Type B pancreatic cell (in vitro differentiated cells): ENCODE measurements at regions not wholly inside any gene's neighbourhood (a gene's known extent, or its start where the extent isn't known, plus 50 kb on each side); places are given as distances from the start of the nearest gene placed in this dataset.

ENCODE experiments used
- DNase-seq: peaks from one replicate; pipeline ENCODE4 v3.0.0; 2021; ENCODE audit warnings: mixed read lengths; ENCODE audit not compliant: unreplicated experiment; ENCODE audit errors: extremely low spot score
- H3K27ac Mint-ChIP-seq: 2 replicates; pipeline ENCODE4 v1.8.0; 2021; ENCODE audit warnings: mild to moderate bottlenecking, mixed read lengths
- H3K27me3 Mint-ChIP-seq: 2 replicates; pipeline ENCODE4 v1.8.0; 2021; ENCODE audit warnings: mixed read lengths
- H3K36me3 Mint-ChIP-seq: 2 replicates; pipeline ENCODE4 v1.8.0; 2021; ENCODE audit warnings: mixed read lengths
- H3K4me1 Mint-ChIP-seq: one replicate; pipeline ENCODE4 v1.8.0; 2021; ENCODE audit warnings: mixed read lengths; ENCODE audit not compliant: unreplicated experiment
- H3K4me3 Mint-ChIP-seq: 2 replicates; pipeline ENCODE4 v1.8.0; 2021; ENCODE audit warnings: mild to moderate bottlenecking, mixed read lengths
- H3K9me3 Mint-ChIP-seq: 2 replicates; pipeline ENCODE4 v1.8.0; 2021; ENCODE audit warnings: mixed read lengths
- CTCF ChIP-seq: fragments of 200-600 bp; sonication (generic); conservative IDR thresholded peaks from 2 replicates; pipeline ENCODE4 v1.5.0; 2021; ENCODE audit warnings: antibody characterized with exemption, mild to moderate bottlenecking

- H3K27ac Mint-ChIP-seq = no peak overlapping the region
- no peak for DNase-seq
- no peak overlapping the region for H3K4me3 Mint-ChIP-seq
- peak; percentile 49 for TF ChIP-seq CTCF
- H3K36me3 Mint-ChIP-seq = no peaks in the 10 kb centered on the region
- no peaks in the 10 kb centered on the region for H3K9me3 Mint-ChIP-seq
- H3K27me3 Mint-ChIP-seq = no peaks in the 10 kb centered on the region
- no peaks in the 10 kb centered on the region for H3K4me1 Mint-ChIP-seq
Measured at GRCh38 chr5:30413540-30413939, 779.9 kb upstream of the CDH6 start.

- H3K27me3 Mint-ChIP-seq = no peaks in the 10 kb centered on the region
- H3K36me3 Mint-ChIP-seq = no peaks in the 10 kb centered on the region
- no peaks in the 10 kb centered on the region for H3K9me3 Mint-ChIP-seq
- TF ChIP-seq CTCF = no peak
- H3K4me3 Mint-ChIP-seq = no peak overlapping the region
- H3K4me1 Mint-ChIP-seq = no peaks in the 10 kb centered on the region
- H3K27ac Mint-ChIP-seq = no peak overlapping the region
- no peak for DNase-seq
Measured at GRCh38 chr5:30405821-30406220, 787.7 kb upstream of the CDH6 start.

- Mint-ChIP-seq H3K4me1 (no peaks in the 10 kb centered on the region), H3K27ac (no peak overlapping the region), H3K4me3 (no peak overlapping the region), H3K36me3 (no peaks in the 10 kb centered on the region), H3K9me3 (no peaks in the 10 kb centered on the region), H3K27me3 (no peaks in the 10 kb centered on the region)
- peak; percentile 81 for TF ChIP-seq CTCF
- DNase-seq = no peak
Measured at GRCh38 chr5:30401479-30402058, 791.9 kb upstream of the CDH6 start.

- TF ChIP-seq CTCF = no peak
Measured at GRCh38 chr5:30398423-30398822, 795.1 kb upstream of the CDH6 start.

GRCh38 chr5:30392897-30393296 is 800.6 kb upstream of the CDH6 start:
- no peak for TF ChIP-seq CTCF
- Mint-ChIP-seq H3K27ac (no peak overlapping the region), H3K4me1 (no peaks in the 10 kb centered on the region), H3K4me3 (no peak overlapping the region), H3K9me3 (no peaks in the 10 kb centered on the region), H3K27me3 (no peaks in the 10 kb centered on the region), H3K36me3 (no peaks in the 10 kb centered on the region)
- no peak for DNase-seq

More at GRCh38 chr5:30398423-30398822, 795.1 kb upstream of the CDH6 start:
- no peaks in the 10 kb centered on the region for H3K27me3 Mint-ChIP-seq
- no peak overlapping the region for H3K27ac Mint-ChIP-seq
- H3K4me3 Mint-ChIP-seq = no peak overlapping the region
- no peaks in the 10 kb centered on the region for H3K4me1 Mint-ChIP-seq
- H3K9me3 Mint-ChIP-seq = no peaks in the 10 kb centered on the region
- no peak for DNase-seq
- H3K36me3 Mint-ChIP-seq = no peaks in the 10 kb centered on the region

- no peaks in the 10 kb centered on the region for H3K9me3 Mint-ChIP-seq
- no peak overlapping the region for H3K4me3 Mint-ChIP-seq
- no peak for TF ChIP-seq CTCF
- no peaks in the 10 kb centered on the region for H3K36me3 Mint-ChIP-seq
- no peak for DNase-seq
- H3K27ac Mint-ChIP-seq = no peak overlapping the region
- H3K4me1 Mint-ChIP-seq = no peaks in the 10 kb centered on the region
- no peaks in the 10 kb centered on the region for H3K27me3 Mint-ChIP-seq
Measured at GRCh38 chr5:30390095-30390494, 803.4 kb upstream of the CDH6 start.
